H7 (cell line): ENCODE measurements at regions not wholly inside any gene's neighbourhood (a gene's known extent, or its start where the extent isn't known, plus 50 kb on each side); places are given as distances from the start of the nearest gene placed in this dataset.

Experiments
- DNase-seq: peaks from one replicate; pipeline ENCODE4 v3.0.0; 2012
- H3K27me3 ChIP-seq: 2 replicates; pipeline ENCODE4 v1.6.0; 2011; ENCODE audit warnings: mild to moderate bottlenecking, low read length; ENCODE audit not compliant: control insufficient read depth, insufficient read depth
- H3K36me3 ChIP-seq: replicated peaks from 2 replicates; pipeline ENCODE4 v1.5.1; 2011; ENCODE audit warnings: low read length; ENCODE audit not compliant: control insufficient read depth, insufficient read depth
- H3K4me3 ChIP-seq: 2 replicates; pipeline ENCODE4 v1.5.1; 2011; ENCODE audit warnings: low read depth, mild to moderate bottlenecking, control low read depth, low read length, moderate library complexity; ENCODE audit not compliant: insufficient read depth

GRCh38 chr9:86723346-86723745 lies 224.0 kb downstream of the GAS1 start:
- Histone ChIP-seq H3K27me3 (no peaks in the 10 kb centered on the region), H3K36me3 (no peaks in the 10 kb centered on the region), H3K4me3 (no peak overlapping the region)
- DNase-seq: no peak

DNA sequence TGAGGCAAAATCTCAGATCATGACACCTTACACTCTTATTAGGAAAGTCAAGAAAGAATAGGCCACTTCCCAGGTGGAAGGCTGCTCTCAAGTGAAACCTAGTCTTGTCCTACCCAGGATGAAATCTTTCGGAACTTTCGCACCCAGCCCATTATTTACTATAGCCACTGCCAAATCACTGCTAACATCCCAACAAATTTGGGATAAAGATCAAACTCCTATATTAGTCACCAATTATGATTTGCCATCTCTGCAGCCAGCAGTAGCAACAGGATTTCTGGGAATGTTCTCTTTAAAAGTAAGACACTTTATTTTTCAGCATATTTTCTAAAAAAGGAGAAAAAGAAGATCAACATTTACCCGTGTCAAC lies 224.6 kb downstream of the GAS1 start:
- Histone ChIP-seq H3K4me3 (no peak overlapping the region), H3K36me3 (no peaks in the 10 kb centered on the region), H3K27me3 (no peaks in the 10 kb centered on the region)
- no peak for DNase-seq

GRCh38 chr9:86721843-86722705 lies 225.2 kb downstream of the GAS1 start:
- DNase-seq: peak; percentile 13
- H3K4me3 ChIP-seq: no peak overlapping the region
- H3K27me3 ChIP-seq: no peaks in the 10 kb centered on the region
- no peaks in the 10 kb centered on the region for H3K36me3 ChIP-seq

- peak; percentile 19 for DNase-seq
- no peak overlapping the region for H3K4me3 ChIP-seq
- no peaks in the 10 kb centered on the region for H3K27me3 ChIP-seq
- H3K36me3 ChIP-seq: no peaks in the 10 kb centered on the region
Measured at GRCh38 chr9:86721226-86721781, 226.0 kb downstream of the GAS1 start.

DNA sequence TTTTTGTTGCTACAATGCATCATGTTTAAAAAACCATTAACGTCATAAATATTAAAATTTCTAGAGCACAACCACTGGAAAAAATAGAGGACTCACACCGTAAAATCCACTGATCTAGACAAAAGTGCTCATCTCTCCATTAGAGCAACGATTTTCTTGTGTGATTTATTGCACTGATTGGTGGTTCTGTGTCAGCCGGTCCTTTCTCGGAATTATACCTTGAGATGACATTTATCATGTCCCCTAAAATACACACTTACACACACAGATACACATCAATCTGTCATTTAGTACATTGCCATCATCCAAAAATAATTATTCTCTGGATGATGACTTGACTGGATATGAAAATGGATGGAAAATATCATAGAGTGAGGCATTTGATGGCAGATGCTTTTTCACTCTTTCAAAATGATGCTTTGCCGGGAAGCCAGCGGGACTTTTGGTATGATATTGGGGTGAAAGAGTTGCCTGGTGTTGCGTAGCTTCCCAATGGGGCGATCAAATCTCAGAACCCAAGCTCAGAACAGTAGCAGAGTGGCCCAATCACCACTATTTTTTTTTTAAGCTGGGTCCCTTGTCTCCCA lies 226.6 kb downstream of the GAS1 start:
- DNase-seq: no peak
- Histone ChIP-seq H3K4me3 (no peak overlapping the region), H3K27me3 (no peaks in the 10 kb centered on the region), H3K36me3 (no peaks in the 10 kb centered on the region)

- Histone ChIP-seq H3K36me3 (no peaks in the 10 kb centered on the region), H3K4me3 (no peak overlapping the region), H3K27me3 (no peaks in the 10 kb centered on the region)
- DNase-seq: no peak
Measured at GRCh38 chr9:86718388-86719049, 228.8 kb downstream of the GAS1 start.

GRCh38 chr9:86716326-86716922 lies 230.9 kb downstream of the GAS1 start:
- Histone ChIP-seq H3K36me3 (no peaks in the 10 kb centered on the region), H3K4me3 (no peak overlapping the region), H3K27me3 (no peaks in the 10 kb centered on the region)
- no peak for DNase-seq

DNA sequence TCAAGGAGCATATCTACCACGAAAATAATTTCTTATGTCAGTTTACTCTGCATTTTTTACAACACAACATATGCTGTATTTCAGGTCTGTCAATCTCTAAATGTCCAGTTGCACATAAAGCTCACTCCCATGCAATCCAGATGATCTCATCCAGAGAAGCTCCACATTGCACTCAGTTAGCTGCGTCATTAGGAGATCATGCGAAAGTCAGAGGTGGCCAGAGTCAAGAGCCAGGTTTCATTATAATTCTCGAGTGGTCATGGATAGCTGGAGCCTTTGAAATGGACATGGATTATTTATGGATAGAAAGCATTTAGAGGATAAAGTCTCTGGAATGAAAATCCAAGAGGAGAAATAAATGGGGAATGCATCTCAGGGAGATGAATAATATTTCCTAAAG lies 232.3 kb downstream of the GAS1 start:
- Histone ChIP-seq H3K36me3 (no peaks in the 10 kb centered on the region), H3K4me3 (no peak overlapping the region), H3K27me3 (no peaks in the 10 kb centered on the region)
- DNase-seq: no peak

DNA sequence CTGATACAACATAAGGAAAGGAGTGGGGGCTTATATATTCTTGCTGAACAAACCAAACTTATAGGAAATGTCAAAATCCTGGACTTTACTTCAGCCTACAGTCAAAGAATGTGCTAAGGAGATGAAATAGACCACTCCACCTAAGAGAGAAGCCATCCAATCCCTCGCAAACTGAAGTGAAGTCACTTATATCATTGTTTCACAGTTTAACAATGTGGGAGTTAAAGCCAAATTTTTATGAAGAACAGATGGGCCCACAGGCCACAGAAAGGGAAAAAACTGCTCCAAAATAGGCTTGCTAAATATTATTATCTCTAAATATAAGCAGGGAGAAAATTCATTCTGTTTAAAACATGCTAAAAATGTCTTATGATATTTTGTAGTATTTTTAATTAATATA lies 233.3 kb downstream of the GAS1 start:
- H3K4me3 ChIP-seq: no peak overlapping the region
- no peak for DNase-seq
- no peaks in the 10 kb centered on the region for H3K27me3 ChIP-seq
- H3K36me3 ChIP-seq: no peaks in the 10 kb centered on the region

DNA sequence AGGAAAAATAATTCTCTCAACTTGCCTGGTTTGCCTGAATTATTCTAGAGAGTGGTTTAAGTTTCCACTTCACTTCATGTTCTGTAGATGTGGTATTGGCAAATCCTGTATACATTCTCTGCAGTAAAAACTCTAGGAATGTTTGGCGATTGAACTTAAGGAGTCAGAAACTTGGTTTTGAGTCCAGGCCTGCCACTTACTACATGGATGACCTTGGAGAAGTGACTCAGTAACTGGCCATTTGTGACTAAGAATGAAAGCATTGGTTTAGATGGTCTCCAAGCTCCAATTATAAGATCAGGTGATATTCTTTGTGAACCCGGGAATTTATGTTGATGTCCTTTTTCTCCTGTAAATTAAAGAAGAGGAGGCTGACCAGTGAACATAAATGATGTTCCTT lies 233.8 kb downstream of the GAS1 start:
- Histone ChIP-seq H3K27me3 (no peaks in the 10 kb centered on the region), H3K36me3 (no peaks in the 10 kb centered on the region), H3K4me3 (no peak overlapping the region)
- no peak for DNase-seq

DNA sequence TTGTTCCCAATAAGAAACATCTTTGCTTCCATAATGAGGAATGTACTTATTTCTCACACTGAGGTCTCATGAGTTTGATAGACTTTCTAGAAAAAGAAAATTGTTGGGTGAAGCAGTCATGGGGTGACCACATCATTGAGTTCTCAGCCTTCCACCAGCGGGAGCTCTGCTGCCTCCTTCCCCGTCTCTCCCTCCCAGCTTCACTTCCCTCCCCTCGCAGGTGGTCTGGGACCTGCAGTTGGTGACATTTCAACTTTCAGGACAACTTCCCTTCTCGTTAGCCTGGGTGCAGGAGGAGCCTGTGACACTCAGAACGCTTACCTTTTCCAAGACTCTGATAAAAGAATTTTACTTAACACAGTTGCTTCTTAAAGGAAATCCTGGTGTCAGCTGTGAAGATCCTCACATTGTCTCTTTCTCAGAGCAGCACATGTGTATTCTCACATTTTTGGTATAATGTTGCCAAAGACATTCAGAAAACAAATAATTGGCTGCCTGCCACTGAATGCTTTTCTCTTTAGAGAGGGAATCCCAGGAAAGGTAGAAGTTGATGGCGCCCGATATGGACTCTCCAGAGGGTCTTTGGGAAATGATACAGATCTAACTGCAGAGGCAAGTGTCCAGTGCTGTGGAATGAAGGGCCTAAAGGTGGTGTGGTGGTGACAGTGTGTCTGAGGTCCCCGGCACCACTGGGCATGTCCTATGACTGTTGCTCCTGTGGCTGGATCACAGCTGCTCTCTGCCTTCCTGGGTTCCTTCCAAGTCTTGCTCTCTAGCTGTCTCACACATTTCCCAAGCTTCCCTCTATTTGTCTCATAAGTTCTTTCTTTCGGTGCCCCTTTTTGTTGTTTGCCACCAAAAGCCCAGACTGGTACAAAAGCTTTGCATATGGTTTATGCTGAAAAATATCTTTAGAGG lies 238.1 kb downstream of the GAS1 start:
- Histone ChIP-seq H3K27me3 (no peaks in the 10 kb centered on the region), H3K4me3 (no peak overlapping the region), H3K36me3 (no peaks in the 10 kb centered on the region)
- DNase-seq: no peak

DNA sequence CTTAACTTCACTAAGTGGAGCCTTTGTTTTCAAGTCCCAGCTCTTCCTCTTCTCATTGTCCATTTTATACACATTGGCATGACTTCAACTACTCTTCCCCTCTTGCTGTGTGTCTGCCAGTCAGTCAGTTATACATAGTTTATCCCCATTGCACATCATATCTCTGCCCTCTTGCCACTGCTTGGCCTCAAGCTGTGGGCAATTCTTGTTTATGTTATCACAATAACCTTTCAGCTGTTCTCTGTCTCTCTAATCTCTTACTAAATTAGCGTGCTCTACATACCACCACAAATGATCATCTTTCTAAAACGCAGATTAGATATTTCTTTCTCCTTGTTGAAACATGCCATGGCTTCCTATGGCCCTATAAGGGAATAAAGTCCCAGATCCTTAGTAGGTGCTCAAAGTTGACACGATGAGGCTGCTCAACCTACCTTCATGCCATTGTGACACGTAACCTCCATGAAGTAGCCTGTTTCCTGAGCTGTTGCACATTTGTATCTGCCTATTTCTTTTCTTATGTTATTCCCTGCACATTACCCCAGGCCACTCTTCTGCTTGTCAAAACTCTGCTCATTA lies 239.3 kb downstream of the GAS1 start:
- Histone ChIP-seq H3K36me3 (no peaks in the 10 kb centered on the region), H3K4me3 (no peak overlapping the region), H3K27me3 (no peaks in the 10 kb centered on the region)
- DNase-seq: no peak

DNA sequence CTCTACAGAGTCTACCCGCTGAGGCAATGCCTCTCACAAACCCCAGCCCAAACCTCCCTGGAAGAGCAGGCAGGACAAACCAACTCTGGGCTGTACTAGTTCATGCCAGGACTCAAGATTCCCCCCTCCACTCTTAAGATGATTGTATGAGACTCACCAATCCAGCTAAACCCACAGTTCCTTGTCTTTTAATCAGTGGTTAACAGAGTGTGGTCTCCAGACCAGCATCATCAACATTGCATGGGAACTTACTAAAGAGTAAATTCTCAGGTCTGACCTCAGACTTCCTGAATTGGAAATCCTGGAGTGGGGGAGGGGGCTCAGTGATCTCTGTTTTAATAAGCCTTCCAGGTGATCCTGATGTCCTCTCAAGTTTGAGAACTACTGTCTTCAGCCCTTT lies 240.9 kb downstream of the GAS1 start:
- H3K4me3 ChIP-seq: no peak overlapping the region
- no peak for DNase-seq
- H3K36me3 ChIP-seq: no peaks in the 10 kb centered on the region
- no peaks in the 10 kb centered on the region for H3K27me3 ChIP-seq
